Gastrocnemius medialis (tissue), 4 donors: ENCODE measurements at regions not wholly inside any gene's neighbourhood (a gene's known extent, or its start where the extent isn't known, plus 50 kb on each side); places are given as distances from the start of the nearest gene placed in this dataset.

Experiments used
- ATAC-seq, 2 donors: fragments of 150-250 bp; one replicate each; pipeline ENCODE4 v1.9.1; 2016
- DNase-seq, 2 donors: peaks; one replicate each; pipeline ENCODE4 v3.0.0-alpha.2; 2019
- H3K27ac ChIP-seq, 4 donors: fragments of 200-600 bp; sonication (generic); 1 replicate in 1 of 4; 2 replicates in 3 of 4; pipeline ENCODE4 v1.5.1; 2016 to 2018; ENCODE audit warnings: mild to moderate bottlenecking in 2 of 4, moderate library complexity in 1 of 4
- H3K27me3 ChIP-seq, 3 donors: fragments of 200-600 bp; sonication (generic) in 2 of 3; 1 replicate in 1 of 3; 2 replicates in 2 of 3; pipeline versions ENCODE4 v1.5.1 to v1.6.0; 2016 to 2019; ENCODE audit warnings: mild to moderate bottlenecking in 1 of 3, moderate library complexity in 1 of 3
- H3K36me3 ChIP-seq, 2 donors: fragments of 200-600 bp; sonication (generic) in 1 of 2; one replicate each; pipeline ENCODE4 v1.5.1; 2017 to 2018
- H3K4me1 ChIP-seq, 2 donors: fragments of 200-600 bp; sonication (generic) in 1 of 2; one replicate each; pipeline ENCODE4 v1.5.1; 2016 to 2017; ENCODE audit warnings: mild to moderate bottlenecking in 2 of 2
- H3K4me3 ChIP-seq, 4 donors: fragments of 200-600 bp; sonication (generic) in 3 of 4; 1 replicate in 1 of 4; 2 replicates in 3 of 4; pipeline ENCODE4 v1.5.1; 2016 to 2019; ENCODE audit warnings: mild to moderate bottlenecking in 2 of 4
- H3K9me3 ChIP-seq, 3 donors: fragments of 200-600 bp; sonication (generic) in 2 of 3; 1 replicate in 1 of 3; 2 replicates in 2 of 3; pipeline ENCODE4 v1.5.1; 2016 to 2019
- POLR2A ChIP-seq, 2 donors: fragments of 450-650 bp; IDR thresholded peaks; one replicate each; pipeline ENCODE4 v1.6.1; 2017; ENCODE audit warnings: antibody characterized with exemption in 2 of 2, mild to moderate bottlenecking in 2 of 2, moderate library complexity in 2 of 2
- in situ Hi-C, 4 donors: fragments of 200-750 bp; cut with MboI; loops; one replicate each; pipeline versions ENCODE4 v1.15.0 to v1.8.0; 2017; ENCODE audit warnings: low sequenced_read_pairs in 4 of 4
- intact Hi-C: fragments of 100-400 bp; cut with DNase I; formaldehyde crosslinking; loops from one replicate; pipeline ENCODE4 v1.15.1; 2023; ENCODE audit warnings: low total_unique reads
- TF ChIP-seq, protein P1 (sequence below), 5 experiments: fragments of 450-650 bp in 3 of 5; fragments of 200-600 bp in 2 of 5; sonication (generic) in 2 of 5; IDR thresholded peaks in 4 of 5; conservative IDR thresholded peaks in 1 of 5; 1 replicate in 4 of 5; 2 replicates in 1 of 5; pipeline ENCODE4 v1.5.1; 2016 to 2019; ENCODE audit warnings: antibody characterized with exemption in 5 of 5, mild to moderate bottlenecking in 3 of 5, moderate library complexity in 3 of 5

DNA sequence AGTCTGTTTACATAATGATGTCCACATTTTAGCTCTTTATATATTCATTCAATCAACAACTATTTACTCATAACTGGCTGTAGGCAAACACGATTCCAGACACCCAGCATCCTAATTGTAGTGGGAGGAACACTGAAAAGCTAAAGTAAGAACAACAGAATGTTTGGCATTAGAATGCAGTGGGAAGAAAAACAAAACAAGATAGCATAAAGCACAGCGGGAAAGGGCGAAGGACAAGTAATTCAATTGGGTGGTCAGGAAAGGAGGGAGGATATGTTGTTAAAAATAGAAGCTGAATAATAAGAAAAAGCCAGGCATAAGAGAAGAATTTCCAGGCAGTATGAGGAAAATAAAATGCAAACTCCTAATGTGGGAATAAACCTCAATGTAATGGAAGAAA is 189.5 kb upstream of the FAT4 start:
- intact Hi-C loops: no loop called here
- TF ChIP-seq, protein P1, sequence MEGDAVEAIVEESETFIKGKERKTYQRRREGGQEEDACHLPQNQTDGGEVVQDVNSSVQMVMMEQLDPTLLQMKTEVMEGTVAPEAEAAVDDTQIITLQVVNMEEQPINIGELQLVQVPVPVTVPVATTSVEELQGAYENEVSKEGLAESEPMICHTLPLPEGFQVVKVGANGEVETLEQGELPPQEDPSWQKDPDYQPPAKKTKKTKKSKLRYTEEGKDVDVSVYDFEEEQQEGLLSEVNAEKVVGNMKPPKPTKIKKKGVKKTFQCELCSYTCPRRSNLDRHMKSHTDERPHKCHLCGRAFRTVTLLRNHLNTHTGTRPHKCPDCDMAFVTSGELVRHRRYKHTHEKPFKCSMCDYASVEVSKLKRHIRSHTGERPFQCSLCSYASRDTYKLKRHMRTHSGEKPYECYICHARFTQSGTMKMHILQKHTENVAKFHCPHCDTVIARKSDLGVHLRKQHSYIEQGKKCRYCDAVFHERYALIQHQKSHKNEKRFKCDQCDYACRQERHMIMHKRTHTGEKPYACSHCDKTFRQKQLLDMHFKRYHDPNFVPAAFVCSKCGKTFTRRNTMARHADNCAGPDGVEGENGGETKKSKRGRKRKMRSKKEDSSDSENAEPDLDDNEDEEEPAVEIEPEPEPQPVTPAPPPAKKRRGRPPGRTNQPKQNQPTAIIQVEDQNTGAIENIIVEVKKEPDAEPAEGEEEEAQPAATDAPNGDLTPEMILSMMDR (IDR thresholded peaks at IDR 0.05 in 4 of 5, conservative IDR thresholded peaks at IDR 0.05 in 1 of 5): no peak
- no peak for TF ChIP-seq POLR2A (IDR thresholded peaks at IDR 0.05)
- Histone ChIP-seq H3K27me3 (no peaks in the 10 kb centered on the region), H3K4me1 (no peaks in the 10 kb centered on the region), H3K27ac (no peak overlapping the region), H3K36me3 (no peaks in the 10 kb centered on the region), H3K4me3 (no peak overlapping the region), H3K9me3 (no peaks in the 10 kb centered on the region)
- in situ Hi-C loops: no loop called here
- no peak for ATAC-seq
- no peak for DNase-seq

DNA sequence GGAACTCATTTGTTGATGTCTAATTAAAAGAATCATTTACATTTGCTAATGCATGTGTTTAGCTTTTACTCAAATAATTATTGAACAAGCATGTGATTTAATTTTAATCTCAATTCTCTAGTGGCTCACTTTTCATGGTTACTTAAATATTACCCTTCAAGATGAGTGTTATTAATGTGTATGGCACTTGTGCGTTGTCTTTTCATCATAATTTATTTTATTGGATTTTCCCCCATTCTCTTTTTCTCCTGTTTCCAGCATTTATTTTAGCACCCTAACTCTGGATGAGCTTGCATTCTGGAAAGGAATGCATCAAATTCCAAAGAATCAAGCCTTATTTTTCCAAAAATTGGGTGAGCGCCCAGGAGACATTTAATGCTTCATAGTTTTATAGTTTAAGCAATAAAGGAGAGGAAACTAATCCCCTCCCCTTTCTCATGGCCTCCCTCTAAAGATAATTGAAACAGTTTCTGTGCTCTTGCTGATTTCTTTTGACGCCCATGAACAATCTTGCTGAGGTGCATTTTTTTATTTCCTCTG is 191.1 kb upstream of the FAT4 start:
- H3K27me3 ChIP-seq: no peaks in the 10 kb centered on the region
- no peaks in the 10 kb centered on the region for H3K36me3 ChIP-seq
- ATAC-seq (no peak), DNase-seq (no peak)
- no peak overlapping the region for H3K4me3 ChIP-seq
- no peak overlapping the region for H3K27ac ChIP-seq
- in situ Hi-C loops (no loop called here), intact Hi-C loops (no loop called here)
- TF ChIP-seq POLR2A (IDR thresholded peaks at IDR 0.05): no peak
- TF ChIP-seq, protein P1 (IDR thresholded peaks at IDR 0.05 in 4 of 5, conservative IDR thresholded peaks at IDR 0.05 in 1 of 5): no peak
- H3K4me1 ChIP-seq: no peaks in the 10 kb centered on the region
- H3K9me3 ChIP-seq: no peaks in the 10 kb centered on the region

DNA sequence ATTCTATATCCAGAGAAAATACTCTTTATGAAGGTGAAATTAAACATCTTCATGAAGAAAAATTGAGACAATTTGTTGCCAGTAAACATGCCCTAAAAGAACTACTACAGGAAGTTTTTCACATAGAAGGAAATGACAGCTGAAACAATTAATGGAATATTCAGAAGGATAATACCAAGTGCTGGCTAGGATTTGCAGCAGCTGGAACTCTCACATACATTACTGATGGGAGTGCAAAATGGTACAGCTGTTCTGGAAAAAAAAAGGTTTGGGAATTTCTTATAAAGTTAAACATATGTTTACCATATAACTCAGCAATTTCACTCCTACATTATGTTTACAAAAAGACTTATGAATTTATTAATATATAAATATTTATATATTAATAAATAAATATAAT is 193.2 kb upstream of the FAT4 start:
- intact Hi-C loops (no loop called here), in situ Hi-C loops (no loop called here)
- no peak overlapping the region for H3K4me3 ChIP-seq
- no peaks in the 10 kb centered on the region for H3K36me3 ChIP-seq
- no peaks in the 10 kb centered on the region for H3K9me3 ChIP-seq
- TF ChIP-seq, protein P1 (IDR thresholded peaks at IDR 0.05 in 4 of 5, conservative IDR thresholded peaks at IDR 0.05 in 1 of 5): no peak
- no peak for TF ChIP-seq POLR2A (IDR thresholded peaks at IDR 0.05)
- no peak overlapping the region for H3K27ac ChIP-seq
- H3K27me3 ChIP-seq: no peaks in the 10 kb centered on the region
- DNase-seq: no peak
- H3K4me1 ChIP-seq: no peaks in the 10 kb centered on the region
- no peak for ATAC-seq

DNA sequence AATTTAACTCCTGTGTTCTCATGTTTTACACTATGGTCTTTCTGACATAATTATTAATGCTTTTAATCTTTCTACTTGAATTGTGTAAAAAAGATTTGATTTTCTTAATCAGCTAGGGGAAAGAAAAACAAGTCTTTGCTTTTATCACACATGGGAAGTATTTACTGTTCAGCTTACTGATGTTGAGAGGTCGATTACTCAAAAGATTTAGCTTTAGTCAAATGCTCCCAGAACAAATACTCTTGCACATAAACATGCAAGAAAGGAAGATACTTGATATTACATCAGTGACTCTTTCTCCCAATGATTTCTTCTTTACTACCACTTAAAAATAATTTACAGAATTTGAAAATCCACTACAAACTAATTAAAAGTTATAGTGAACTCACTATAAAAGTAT is 198.3 kb upstream of the FAT4 start:
- no peaks in the 10 kb centered on the region for H3K27me3 ChIP-seq
- H3K4me1 ChIP-seq: no peaks in the 10 kb centered on the region
- DNase-seq (no peak), ATAC-seq (no peak)
- H3K4me3 ChIP-seq: no peak overlapping the region
- in situ Hi-C loops: no loop called here
- TF ChIP-seq POLR2A (IDR thresholded peaks at IDR 0.05): no peak
- TF ChIP-seq, protein P1 (IDR thresholded peaks at IDR 0.05 in 4 of 5, conservative IDR thresholded peaks at IDR 0.05 in 1 of 5): no peak
- no peaks in the 10 kb centered on the region for H3K36me3 ChIP-seq
- no peak overlapping the region for H3K27ac ChIP-seq
- intact Hi-C loops: no loop called here
- H3K9me3 ChIP-seq: no peaks in the 10 kb centered on the region

DNA sequence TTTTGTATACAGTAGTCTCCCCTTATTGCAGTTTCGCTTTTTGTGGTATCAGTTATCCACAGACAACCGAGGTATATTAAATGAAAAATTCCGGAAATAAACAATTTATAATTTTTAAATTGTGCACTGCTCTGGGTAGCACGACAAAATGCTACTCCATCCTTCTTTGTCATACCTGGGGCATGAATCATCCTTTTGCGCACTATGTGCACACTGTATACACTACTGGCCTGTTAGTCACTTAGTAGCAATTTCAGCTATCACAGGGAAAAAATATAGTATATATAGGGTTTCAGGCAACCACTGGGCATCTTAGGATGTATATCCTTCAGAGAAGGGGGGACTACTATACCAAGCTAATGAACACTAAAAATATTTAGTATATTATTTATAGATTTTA is 198.8 kb upstream of the FAT4 start:
- DNase-seq (no peak), ATAC-seq (no peak)
- H3K4me1 ChIP-seq: no peaks in the 10 kb centered on the region
- no peaks in the 10 kb centered on the region for H3K36me3 ChIP-seq
- H3K4me3 ChIP-seq: no peak overlapping the region
- no peak overlapping the region for H3K27ac ChIP-seq
- H3K9me3 ChIP-seq: no peaks in the 10 kb centered on the region
- in situ Hi-C loops (no loop called here), intact Hi-C loops (no loop called here)
- H3K27me3 ChIP-seq: no peaks in the 10 kb centered on the region
- TF ChIP-seq POLR2A (IDR thresholded peaks at IDR 0.05): no peak
- TF ChIP-seq, protein P1 (IDR thresholded peaks at IDR 0.05 in 4 of 5, conservative IDR thresholded peaks at IDR 0.05 in 1 of 5): no peak
